SK-N-SH (cell line): ENCODE measurements at regions not wholly inside any gene's neighbourhood (a gene's known extent, or its start where the extent isn't known, plus 50 kb on each side); places are given as distances from the start of the nearest gene placed in this dataset.
"Not testable (repeated sequence)": the region's sequence is repeated elsewhere in the genome, so short reads cannot be mapped to it uniquely, and the experiment has no call there.

ENCODE experiments used
- CTCF ChIA-PET: fragments of 300-600, 350-600 bp; formaldehyde crosslinking; extraction: SDS; loops from one replicate; lab custom pipeline; 2021; lab: Yijun Ruan, JAX
- POLR2A ChIA-PET: fragments of 350-600 bp; sonication (Branson Sonifier 250); formaldehyde crosslinking; extraction: SDS; loops from one replicate; lab custom pipeline; 2020; ENCODE audit warnings: antibody characterized with exemption, inconsistent platforms; lab: Yijun Ruan, JAX
- DNase-seq: peaks from one replicate; pipeline ENCODE4 v3.0.0; 2012
- H2AFZ ChIP-seq: fragments of 200-600 bp; sonication (generic); 2 replicates; pipeline ENCODE4 v1.8.1; 2016; ENCODE audit warnings: antibody characterized with exemption, mild to moderate bottlenecking, low read depth
- H3F3A ChIP-seq: fragments of 200-600 bp; sonication (generic); replicated peaks from 2 replicates; pipeline ENCODE3; 2016; ENCODE audit warnings: antibody characterized with exemption, mild to moderate bottlenecking; ENCODE audit not compliant: insufficient read depth
- H3K27ac ChIP-seq, 2 experiments: fragments of 200-500 bp in 1 of 2; fragments of 200-600 bp in 1 of 2; sonication (Bioruptor generic) in 1 of 2; sonication (generic), shearing (Covaris generic) in 1 of 2; 2 replicates each; pipeline versions ENCODE4 v1.5.1 to v1.6.1; 2014 to 2016; ENCODE audit warnings: low read depth in 2 of 2, inconsistent platforms in 1 of 2, low read length in 1 of 2, mild to moderate bottlenecking in 1 of 2, mixed read lengths in 1 of 2
- H3K27me3 ChIP-seq: fragments of 200-600 bp; sonication (generic), shearing (Covaris generic); 2 replicates; pipeline ENCODE4 v1.6.1; 2016; ENCODE audit warnings: mixed run types; ENCODE audit not compliant: insufficient read depth
- H3K36me3 ChIP-seq, 2 experiments: fragments of 200-500 bp in 1 of 2; fragments of 200-600 bp in 1 of 2; sonication (Bioruptor generic) in 1 of 2; sonication (generic) in 1 of 2; replicated peaks in 1 of 2; 2 replicates each; pipeline versions ENCODE3 to v1.5.1; 2014 to 2016; ENCODE audit warnings: low read length in 1 of 2, mild to moderate bottlenecking in 1 of 2; ENCODE audit not compliant: insufficient read depth in 2 of 2, control insufficient read depth in 1 of 2
- H3K4me1 ChIP-seq, 2 experiments: fragments of 200-500 bp in 1 of 2; fragments of 200-600 bp in 1 of 2; sonication (Bioruptor generic) in 1 of 2; sonication (generic), shearing (Covaris generic) in 1 of 2; 2 replicates each; pipeline versions ENCODE4 v1.5.1 to v1.6.1; 2014 to 2016; ENCODE audit warnings: low read depth in 1 of 2, low read length in 1 of 2, mixed run types in 1 of 2; ENCODE audit not compliant: insufficient read depth in 2 of 2, control insufficient read depth in 1 of 2
- H3K4me2 ChIP-seq: fragments of 200-600 bp; sonication (generic), shearing (Covaris generic); 2 replicates; pipeline ENCODE4 v1.6.1; 2017; ENCODE audit warnings: mixed run types
- H3K4me3 ChIP-seq, 2 experiments: fragments of 200-500 bp in 1 of 2; fragments of 200-600 bp in 1 of 2; sonication (Bioruptor generic) in 1 of 2; sonication (generic), shearing (Covaris generic) in 1 of 2; 2 replicates each; pipeline versions ENCODE4 v1.5.1 to v1.8.1; 2014 to 2016; ENCODE audit warnings: low read depth in 2 of 2, inconsistent platforms in 1 of 2, low read length in 1 of 2, mild to moderate bottlenecking in 1 of 2, mixed read lengths in 1 of 2, moderate library complexity in 1 of 2
- H3K79me2 ChIP-seq: fragments of 200-600 bp; sonication (generic); 2 replicates; pipeline ENCODE4 v1.8.1; 2017; ENCODE audit warnings: mild to moderate bottlenecking; ENCODE audit not compliant: insufficient read depth
- H3K9ac ChIP-seq: fragments of 200-600 bp; sonication (generic); 2 replicates; pipeline ENCODE4 v1.6.1; 2017; ENCODE audit warnings: mixed run types
- H3K9me2 ChIP-seq: fragments of 200-600 bp; sonication (generic); 2 replicates; pipeline ENCODE4 v1.6.1; 2017; ENCODE audit warnings: mixed run types
- H3K9me3 ChIP-seq: fragments of 200-600 bp; sonication (generic); 2 replicates; pipeline ENCODE4 v1.6.1; 2017; ENCODE audit warnings: mixed run types, mild to moderate bottlenecking, moderate library complexity
- H4K20me1 ChIP-seq: fragments of 200-600 bp; sonication (generic); 2 replicates; pipeline ENCODE4 v1.6.1; 2017; ENCODE audit warnings: mild to moderate bottlenecking, mixed run types; ENCODE audit not compliant: insufficient read depth
- CHD2 ChIP-seq: fragments of 150-350 bp; IDR thresholded peaks from 2 replicates; pipeline ENCODE4 v1.6.1; 2018; ENCODE audit warnings: low read length; ENCODE audit not compliant: partially characterized antibody
- EP300 ChIP-seq, 2 experiments: IDR thresholded peaks; 2 replicates each; pipeline versions ENCODE4 v1.4.0 to v1.6.1; 2012; ENCODE audit warnings: borderline replicate concordance in 1 of 2, low read depth in 1 of 2, low read length in 1 of 2
- RAD21 ChIP-seq: IDR thresholded peaks from 2 replicates; pipeline ENCODE4 v1.6.1; 2012; ENCODE audit warnings: mild to moderate bottlenecking, low read length
- SMC3 ChIP-seq: IDR thresholded peaks from 2 replicates; pipeline ENCODE4 v1.6.1; 2012; ENCODE audit warnings: low read depth, low read length, improper control_type of control experiment
- TAF1 ChIP-seq: IDR thresholded peaks from 2 replicates; pipeline ENCODE4 v1.6.1; 2012; ENCODE audit warnings: low read depth, mild to moderate bottlenecking, low read length, moderate library complexity, borderline replicate concordance
- TCF12 ChIP-seq: IDR thresholded peaks from 2 replicates; pipeline ENCODE4 v1.4.0; 2012
- YY1 ChIP-seq: IDR thresholded peaks from 2 replicates; pipeline ENCODE4 v1.4.0; 2012; ENCODE audit warnings: low read depth, mild to moderate bottlenecking
- WGBS: methylation state at CpG from one replicate; pipeline ENCODE4 v1.1.6; 2017; ENCODE audit warnings: low lambda C conversion rate; 5-methylcytosine and 5-hydroxymethylcytosine counted together
- TF ChIP-seq, protein P1 (sequence below): fragments of 200-600 bp; sonication (generic); IDR thresholded peaks from 2 replicates; pipeline ENCODE4 v1.6.1; 2017; ENCODE audit warnings: antibody characterized with exemption, mild to moderate bottlenecking, moderate library complexity

DNA sequence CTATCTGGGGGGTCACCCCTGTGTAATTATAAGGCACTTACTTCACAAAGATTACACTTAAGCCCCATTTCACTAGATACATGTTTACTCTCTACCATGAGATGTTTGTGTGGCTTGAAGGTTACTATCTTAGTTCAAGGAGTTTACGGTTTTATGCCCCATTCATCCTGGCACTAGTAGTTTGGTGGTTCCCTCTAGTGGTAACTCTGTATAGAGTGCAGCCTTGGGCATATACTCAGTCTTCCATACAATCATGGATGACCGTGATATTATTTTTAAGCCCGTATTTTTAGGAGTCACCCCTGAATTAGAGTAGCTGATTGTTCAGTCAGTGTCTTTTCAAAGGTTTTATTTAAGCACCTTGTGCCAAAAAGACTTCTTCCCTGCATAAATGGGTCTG lies 109.9 kb upstream of the FAM47C start:
- TF ChIP-seq RAD21 (peak; percentile 56), TCF12 (no peak), SMC3 (peak; percentile 17; the same call in 1 of the 2 replicates), EP300 (IDR thresholded peaks at IDR 0.05; ENCODE audit: borderline replicate concordance in 1 of 2, low read depth in 1 of 2, low read length in 1 of 2) (no peak)
- TF ChIP-seq, protein P1, sequence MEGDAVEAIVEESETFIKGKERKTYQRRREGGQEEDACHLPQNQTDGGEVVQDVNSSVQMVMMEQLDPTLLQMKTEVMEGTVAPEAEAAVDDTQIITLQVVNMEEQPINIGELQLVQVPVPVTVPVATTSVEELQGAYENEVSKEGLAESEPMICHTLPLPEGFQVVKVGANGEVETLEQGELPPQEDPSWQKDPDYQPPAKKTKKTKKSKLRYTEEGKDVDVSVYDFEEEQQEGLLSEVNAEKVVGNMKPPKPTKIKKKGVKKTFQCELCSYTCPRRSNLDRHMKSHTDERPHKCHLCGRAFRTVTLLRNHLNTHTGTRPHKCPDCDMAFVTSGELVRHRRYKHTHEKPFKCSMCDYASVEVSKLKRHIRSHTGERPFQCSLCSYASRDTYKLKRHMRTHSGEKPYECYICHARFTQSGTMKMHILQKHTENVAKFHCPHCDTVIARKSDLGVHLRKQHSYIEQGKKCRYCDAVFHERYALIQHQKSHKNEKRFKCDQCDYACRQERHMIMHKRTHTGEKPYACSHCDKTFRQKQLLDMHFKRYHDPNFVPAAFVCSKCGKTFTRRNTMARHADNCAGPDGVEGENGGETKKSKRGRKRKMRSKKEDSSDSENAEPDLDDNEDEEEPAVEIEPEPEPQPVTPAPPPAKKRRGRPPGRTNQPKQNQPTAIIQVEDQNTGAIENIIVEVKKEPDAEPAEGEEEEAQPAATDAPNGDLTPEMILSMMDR = peak; percentile 71
- H3K79me2 ChIP-seq = no peaks in the 10 kb centered on the region
- 2% methylated on average over 3 of the region's 3 CpGs for WGBS
- CTCF ChIA-PET = interaction anchor here (1.8 kb wide), 1 partner anchor 9 kb away, joined by 6 read pairs; no protein-coding TSS in a partner anchor
- H3K4me3 ChIP-seq = no peak overlapping the region
- no peaks in the 10 kb centered on the region for H3F3A ChIP-seq
- H3K9ac ChIP-seq = no peak overlapping the region
- peak; percentile 3 for DNase-seq
- no peaks in the 10 kb centered on the region for H3K27me3 ChIP-seq
- H2AFZ ChIP-seq = no peak overlapping the region
- H3K4me2 ChIP-seq = no peak overlapping the region
- no peaks in the 10 kb centered on the region for H4K20me1 ChIP-seq
- no peaks in the 10 kb centered on the region for H3K36me3 ChIP-seq
- H3K4me1 ChIP-seq = no peaks in the 10 kb centered on the region
- POLR2A ChIA-PET = no interaction called here
- H3K9me2 ChIP-seq = no peaks in the 10 kb centered on the region
- H3K9me3 ChIP-seq = no peaks in the 10 kb centered on the region
- no peak overlapping the region for H3K27ac ChIP-seq

DNA sequence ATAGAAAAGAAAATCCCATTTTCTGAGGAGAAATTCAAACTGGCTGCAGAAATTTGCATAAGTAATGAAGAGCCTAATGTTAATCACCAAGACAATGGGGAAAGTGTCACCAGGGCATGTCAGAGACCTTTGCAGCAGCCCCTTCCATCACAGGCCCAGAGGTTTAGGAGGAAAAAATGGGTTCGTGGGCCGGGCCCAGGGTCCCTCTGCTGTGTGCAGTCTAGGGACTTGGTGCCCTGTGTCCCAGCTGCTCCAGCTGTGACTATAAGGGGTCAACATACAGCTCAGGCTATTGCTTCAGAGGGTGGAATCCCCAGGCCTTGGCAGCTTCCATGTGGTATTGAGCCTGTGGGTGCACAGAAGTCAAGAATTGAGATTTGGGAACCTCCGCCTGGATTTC lies 103.6 kb upstream of the FAM47C start:
- H2AFZ ChIP-seq, H3K4me2 ChIP-seq, H3F3A ChIP-seq, H3K4me1 ChIP-seq, POLR2A ChIA-PET, H3K9ac ChIP-seq, H3K9me3 ChIP-seq, H3K9me2 ChIP-seq, H3K27me3 ChIP-seq, H3K79me2 ChIP-seq, H3K4me3 ChIP-seq, H3K27ac ChIP-seq, H4K20me1 ChIP-seq, DNase-seq, CTCF ChIA-PET, H3K36me3 ChIP-seq: not testable (repeated sequence)
- 5% methylated on average over 3 of the region's 3 CpGs for WGBS

DNA sequence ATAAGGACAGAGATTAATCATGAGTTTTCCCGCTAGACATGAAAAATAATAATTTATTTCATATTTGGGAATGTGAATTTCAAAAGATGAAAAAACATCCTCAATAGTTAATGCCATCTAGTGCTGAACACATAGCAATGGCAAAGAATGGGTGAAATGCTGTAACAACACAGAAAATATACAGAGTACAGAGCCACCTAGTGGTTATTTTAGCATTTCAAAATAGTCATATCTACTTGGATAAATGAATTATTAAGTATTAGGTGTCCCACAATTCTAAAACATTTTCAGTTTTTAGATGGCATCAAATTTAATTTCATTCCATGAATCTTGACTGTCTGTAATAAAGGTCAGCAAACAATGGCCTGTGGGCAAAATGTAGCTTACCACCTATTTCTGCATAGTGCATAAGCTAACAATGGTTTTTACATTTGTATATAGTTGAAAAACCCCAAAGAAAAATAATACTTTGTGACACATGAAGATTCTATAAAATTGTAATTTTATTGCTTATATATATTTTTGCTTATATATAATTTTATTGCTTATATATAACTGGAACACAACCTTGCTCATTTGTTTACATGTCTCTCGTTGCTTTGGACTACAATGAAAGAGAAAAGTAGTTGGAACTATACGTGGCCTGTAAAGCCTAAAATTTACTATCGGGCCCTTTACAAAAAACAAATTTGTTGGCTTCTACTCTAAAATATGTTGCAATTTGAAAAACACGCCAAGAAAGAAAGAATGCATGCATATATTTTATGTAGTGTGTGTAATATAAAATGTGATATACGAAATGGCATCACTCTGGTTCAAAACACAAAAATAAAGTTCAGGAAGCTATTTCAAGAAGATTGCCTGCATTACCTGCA lies 99.1 kb upstream of the FAM47C start:
- H2AFZ ChIP-seq = no peak overlapping the region
- DNase-seq = peak; percentile 10
- H3K4me1 ChIP-seq = no peaks in the 10 kb centered on the region
- H4K20me1 ChIP-seq = no peaks in the 10 kb centered on the region
- H3F3A ChIP-seq = no peaks in the 10 kb centered on the region
- POLR2A ChIA-PET = no interaction called here
- TF ChIP-seq YY1 (no peak), CHD2 (no peak), TAF1 (no peak), RAD21 (peak; percentile 51; the same call in 1 of the 2 replicates), SMC3 (peak; percentile 34)
- TF ChIP-seq, protein P1 = peak; percentile 83
- TF ChIP-seq, all 33 proteins: peak for 3
- Histone ChIP-seq H3K79me2 (no peaks in the 10 kb centered on the region), H3K4me2 (no peak overlapping the region), H3K9me3 (no peaks in the 10 kb centered on the region), H3K27ac (no peak overlapping the region), H3K4me3 (no peak overlapping the region), H3K9me2 (no peaks in the 10 kb centered on the region), H3K27me3 (no peaks in the 10 kb centered on the region), H3K36me3 (no peaks in the 10 kb centered on the region), H3K9ac (no peak overlapping the region)
- under 1% methylated on average over 6 of the region's 6 CpGs for whole genome bisulfite sequencing
- CTCF ChIA-PET = interaction anchor here (1.0 to 2.2 kb wide), 4 partner anchors 8 to 29 kb away, joined by 3 to 6 read pairs (median 4); no protein-coding TSS in a partner anchor
